Fibroblast of the aortic adventitia (primary cell): ENCODE measurements at regions not wholly inside any gene's neighbourhood (a gene's known extent, or its start where the extent isn't known, plus 50 kb on each side); places are given as distances from the start of the nearest gene placed in this dataset.

Experiments used
- DNase-seq: peaks from one replicate; pipeline ENCODE4 v3.0.0-alpha.2; 2010; ENCODE audit warnings: low read depth
- H3K4me3 ChIP-seq: 2 replicates; pipeline ENCODE4 v1.5.1; 2011; ENCODE audit warnings: low read depth, mild to moderate bottlenecking, control low read depth, low read length, moderate library complexity
- CTCF ChIP-seq: IDR thresholded peaks from 2 replicates; pipeline ENCODE4 v1.5.1; 2011; ENCODE audit warnings: mild to moderate bottlenecking, low read length, control low read depth, inconsistent platforms; ENCODE audit not compliant: insufficient read depth

- no peak overlapping the region for H3K4me3 ChIP-seq
- no peak for TF ChIP-seq CTCF
- no peak for DNase-seq
Observed at GRCh38 chr12:84632556-84632955, 280.0 kb downstream of the SLC6A15 start.

GRCh38 chr12:84631020-84631419, 281.6 kb downstream of the SLC6A15 start:
- H3K4me3 ChIP-seq, result no peak overlapping the region
- DNase-seq, result no peak
- TF ChIP-seq CTCF, result no peak

- no peak for TF ChIP-seq CTCF
- DNase-seq, result no peak
- H3K4me3 ChIP-seq, result no peak overlapping the region
Observed at GRCh38 chr12:84627593-84627992, 285.0 kb downstream of the SLC6A15 start.

- no peak for DNase-seq
- H3K4me3 ChIP-seq, result no peak overlapping the region
- TF ChIP-seq CTCF, result no peak
Observed at GRCh38 chr12:84624601-84625000, 288.0 kb downstream of the SLC6A15 start.

GRCh38 chr12:84619053-84619571, 293.5 kb downstream of the SLC6A15 start:
- peak; percentile 26 for TF ChIP-seq CTCF
- peak; percentile 12 for DNase-seq
- no peak overlapping the region for H3K4me3 ChIP-seq

- no peak overlapping the region for H3K4me3 ChIP-seq
- TF ChIP-seq CTCF, result no peak
- no peak for DNase-seq
Observed at GRCh38 chr12:84607170-84607819, 305.3 kb downstream of the SLC6A15 start.

GRCh38 chr12:84605983-84606382, 306.6 kb downstream of the SLC6A15 start:
- DNase-seq, result no peak
- H3K4me3 ChIP-seq, result no peak overlapping the region
- no peak for TF ChIP-seq CTCF
